T-helper 1 cell (primary cell): ENCODE measurements at regions not wholly inside any gene's neighbourhood (a gene's known extent, or its start where the extent isn't known, plus 50 kb on each side); places are given as distances from the start of the nearest gene placed in this dataset.
"Not testable (repeated sequence)": the region's sequence is repeated elsewhere in the genome, so short reads cannot be mapped to it uniquely, and the experiment has no call there.

Experiments used
- DNase-seq, 5 donors: peaks; one replicate each; pipeline ENCODE4 v3.0.0-alpha.2; 2012 to 2020

- no peak for DNase-seq
Observed at GRCh38 chrX:22536746-22537304, 264.1 kb downstream of the CBLL2 start.

GRCh38 chrX:22538580-22538979 is 265.9 kb downstream of the CBLL2 start:
- no peak for DNase-seq

DNA sequence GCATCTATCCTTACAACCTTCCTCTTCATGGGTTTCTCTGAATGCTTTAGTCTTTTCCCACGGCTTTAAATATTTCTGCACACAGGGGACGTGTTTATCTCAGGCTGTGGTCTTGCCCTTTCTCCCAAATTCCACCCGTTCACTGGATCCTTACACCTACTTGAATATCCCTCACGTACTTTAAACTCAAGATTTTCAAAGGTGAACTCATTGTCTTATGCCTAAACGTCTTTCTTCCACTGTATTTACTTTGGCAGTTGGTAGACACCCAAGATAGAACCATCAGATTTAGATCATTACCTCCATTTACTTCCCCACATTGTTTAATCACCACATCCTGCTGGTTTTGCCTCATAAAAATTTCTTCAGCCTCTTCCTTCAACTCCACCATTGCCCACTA is 269.2 kb downstream of the CBLL2 start:
- no peak for DNase-seq

DNA sequence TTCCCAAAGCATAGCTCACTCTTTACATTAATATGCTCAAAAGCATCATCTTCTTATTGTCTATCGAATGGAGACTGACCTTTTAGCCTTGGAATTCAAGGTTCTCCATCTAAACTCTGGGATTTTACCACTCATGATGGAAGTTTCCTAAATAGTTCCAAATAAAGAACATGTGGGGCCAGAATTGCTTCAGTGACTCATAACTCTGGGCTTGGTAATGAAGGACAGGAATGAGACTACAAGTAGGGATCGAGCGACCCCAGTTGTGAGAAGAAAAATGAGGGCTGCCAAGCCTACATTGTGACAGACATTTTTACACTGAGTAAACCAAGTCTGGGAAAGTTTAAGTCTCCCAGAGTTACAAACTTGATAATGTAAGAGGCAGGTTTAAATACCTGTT is 269.9 kb downstream of the CBLL2 start:
- no peak for DNase-seq

DNA sequence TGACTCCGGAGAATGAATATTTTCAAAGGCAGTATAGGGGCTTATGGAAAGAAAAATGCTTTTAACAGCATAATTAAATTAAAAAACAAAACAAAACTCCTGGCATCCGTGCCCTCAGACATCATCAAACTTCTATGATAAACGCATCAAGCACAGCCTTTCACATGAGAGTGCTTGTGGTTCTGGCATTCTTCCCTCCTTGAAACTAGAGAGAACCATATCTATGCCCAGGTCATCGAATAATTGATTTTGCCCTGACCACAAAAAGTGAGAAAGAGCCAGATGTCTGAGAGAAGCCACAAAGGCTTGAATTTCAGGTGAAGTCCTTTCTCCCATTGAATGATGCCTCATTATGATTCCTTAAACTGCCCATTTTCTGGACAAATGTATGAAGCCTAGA is 286.8 kb downstream of the CBLL2 start:
- DNase-seq = no peak

GRCh38 chrX:22575161-22575845 is 302.6 kb downstream of the CBLL2 start:
- no peak for DNase-seq

DNA sequence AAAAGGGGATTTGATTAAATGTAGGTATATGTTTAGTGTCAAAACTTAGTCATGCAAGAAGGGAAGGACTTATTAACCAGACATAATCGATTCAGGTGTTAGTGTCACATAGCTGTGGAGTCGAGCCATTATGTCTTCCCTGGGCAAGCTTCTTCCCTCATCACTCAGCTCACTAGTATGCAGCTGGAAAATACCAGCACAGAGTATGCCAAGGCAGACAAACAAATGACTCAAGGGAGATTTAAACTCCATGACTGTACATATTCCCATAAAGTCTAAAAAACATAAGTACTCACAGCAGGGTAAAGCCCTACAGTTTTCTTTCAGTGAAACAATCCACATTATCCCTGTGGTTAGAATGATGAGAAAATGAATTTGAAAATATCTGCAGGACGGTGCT is 304.5 kb downstream of the CBLL2 start:
- no peak for DNase-seq

GRCh38 chrX:22585831-22586230 is 313.1 kb downstream of the CBLL2 start:
- DNase-seq = no peak

- no peak for DNase-seq
Observed at GRCh38 chrX:22589845-22590244, 317.1 kb downstream of the CBLL2 start.

DNA sequence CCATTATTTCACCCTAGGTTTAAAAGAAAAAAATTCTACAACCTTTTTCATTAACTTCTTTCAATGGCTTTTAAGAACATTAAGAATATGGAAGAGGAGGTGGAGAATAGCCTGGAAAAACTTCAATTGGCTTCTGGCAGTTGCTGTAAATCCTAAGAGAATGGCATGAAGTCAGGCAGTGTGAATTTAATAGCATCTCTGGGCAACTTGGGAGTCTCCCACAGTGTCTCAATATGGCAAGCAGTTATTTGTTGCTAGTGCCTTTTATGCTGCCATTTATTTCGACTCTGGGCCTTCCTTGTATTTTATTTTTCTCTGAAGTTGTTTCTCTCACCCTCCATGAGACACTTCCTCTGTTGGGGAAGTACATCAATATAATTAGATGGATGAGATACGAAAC is 322.1 kb downstream of the CBLL2 start:
- no peak for DNase-seq

- no peak for DNase-seq
Observed at GRCh38 chrX:22603060-22603459, 330.3 kb downstream of the CBLL2 start.

GRCh38 chrX:22609452-22609851 is 336.7 kb downstream of the CBLL2 start:
- not testable (repeated sequence) for DNase-seq

- DNase-seq = no peak
Observed at GRCh38 chrX:22616867-22617266, 344.2 kb downstream of the CBLL2 start.

- DNase-seq = no peak
Observed at GRCh38 chrX:22627576-22627975, 354.9 kb downstream of the CBLL2 start.

GRCh38 chrX:22628275-22628674 is 355.6 kb downstream of the CBLL2 start:
- DNase-seq = no peak

- no peak for DNase-seq
Observed at GRCh38 chrX:22629105-22629725, 356.5 kb downstream of the CBLL2 start.

DNA sequence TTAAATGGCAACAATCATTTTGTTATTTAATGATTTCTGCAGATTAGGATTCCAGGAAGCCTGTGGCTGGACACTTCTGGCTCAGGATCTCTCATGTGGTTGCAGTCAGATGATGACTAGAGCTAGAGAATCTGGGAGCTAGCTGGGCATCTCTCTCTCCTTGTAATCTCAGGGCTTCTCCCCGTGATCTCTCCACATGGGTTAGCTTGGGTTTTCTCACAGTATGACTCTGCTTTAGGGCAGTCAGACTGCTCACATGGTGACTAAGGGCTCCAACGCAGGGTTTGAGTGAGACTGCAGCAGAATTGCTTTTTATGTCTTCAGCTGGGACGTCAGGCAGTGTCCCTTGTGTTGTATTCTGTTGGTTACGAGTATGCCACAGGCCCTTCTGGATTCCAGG is 361.4 kb downstream of the CBLL2 start:
- DNase-seq = no peak

- no peak for DNase-seq
Observed at GRCh38 chrX:22634751-22635150, 362.0 kb downstream of the CBLL2 start.

DNA sequence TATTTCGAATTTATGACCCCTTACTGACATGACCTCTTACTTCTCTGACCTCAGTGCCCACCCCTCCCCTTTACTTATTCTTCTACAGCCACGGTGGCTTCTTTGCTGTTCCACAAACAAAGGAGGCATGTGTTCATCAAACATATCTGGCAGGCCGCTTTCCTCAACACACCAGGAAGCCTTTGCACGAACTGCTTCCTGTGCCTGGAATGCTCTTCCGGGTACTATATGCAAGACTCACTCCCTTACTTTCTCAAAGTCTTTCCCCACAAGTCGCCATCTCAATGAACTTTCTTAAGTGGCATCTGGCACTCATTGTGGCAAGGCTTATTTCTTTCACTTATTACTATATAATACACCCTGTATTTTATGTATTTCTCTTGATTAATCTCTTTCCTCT is 351.5 kb upstream of the DDX53 start:
- DNase-seq = no peak

DNA sequence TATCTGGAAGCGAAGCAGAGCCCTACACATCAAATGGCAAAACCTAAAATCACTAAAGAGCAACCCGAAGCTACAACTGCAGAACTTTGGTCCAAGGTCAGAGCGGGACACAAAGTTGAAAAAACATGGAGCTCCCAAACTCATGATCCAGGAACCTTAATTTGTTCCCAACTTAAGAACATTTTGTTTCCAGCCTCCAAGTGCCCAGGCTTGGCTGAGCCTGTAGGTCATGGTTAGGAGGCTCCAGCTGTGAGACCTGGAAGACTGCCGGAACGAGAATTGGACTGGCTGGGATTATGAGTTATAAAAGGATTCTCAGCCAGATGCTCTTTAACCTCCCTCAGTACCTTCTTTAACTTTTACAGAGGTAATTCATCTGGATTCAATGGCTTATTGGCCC is 349.1 kb upstream of the DDX53 start:
- no peak for DNase-seq

GRCh38 chrX:22652596-22652995 is 347.2 kb upstream of the DDX53 start:
- no peak for DNase-seq

GRCh38 chrX:22660756-22661155 is 339.0 kb upstream of the DDX53 start:
- DNase-seq = no peak

- no peak for DNase-seq
Observed at GRCh38 chrX:22662776-22663175, 337.0 kb upstream of the DDX53 start.

GRCh38 chrX:22664826-22665225 is 334.9 kb upstream of the DDX53 start:
- DNase-seq = no peak

DNA sequence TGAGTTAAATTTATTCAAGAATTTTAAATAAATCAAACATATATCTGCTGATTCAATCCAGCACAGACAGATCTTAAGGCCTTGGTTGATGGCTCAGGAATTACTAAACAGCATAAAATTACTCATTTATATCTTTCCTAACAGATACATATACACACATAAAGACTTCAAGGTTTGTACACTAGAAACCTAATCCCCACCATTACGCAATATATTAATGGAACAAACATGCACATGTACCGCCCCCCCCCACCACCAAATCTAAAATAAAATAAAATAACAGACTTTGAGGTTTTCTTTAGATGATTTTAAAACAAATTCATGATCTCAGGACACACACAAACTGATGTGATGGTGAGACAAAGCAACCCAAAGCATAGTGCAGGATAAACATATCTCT is 333.9 kb upstream of the DDX53 start:
- no peak for DNase-seq
